GM21619 (cell line): ENCODE measurements at regions not wholly inside any gene's neighbourhood (a gene's known extent, or its start where the extent isn't known, plus 50 kb on each side); places are given as distances from the start of the nearest gene placed in this dataset.

Source experiments
- ATAC-seq: cut with Tn5 transposase; IDR thresholded peaks from one replicate; pipeline ENCODE4 v1.9.1; 2021; ENCODE audit not compliant: unreplicated experiment

- ATAC-seq = no peak
These were observed 51.1 kb upstream of the ZNF236 start for GRCh38 chr18:76771192-76771799.

GRCh38 chr18:76767954-76768353 lies 54.4 kb upstream of the ZNF236 start:
- ATAC-seq = no peak

GRCh38 chr18:76766429-76766828 lies 55.9 kb upstream of the ZNF236 start:
- no peak for ATAC-seq

GRCh38 chr18:76765649-76766048 lies 56.7 kb upstream of the ZNF236 start:
- ATAC-seq = no peak

- ATAC-seq = no peak
These were observed 58.0 kb upstream of the ZNF236 start for GRCh38 chr18:76764291-76764901.

- ATAC-seq = no peak
These were observed 63.3 kb upstream of the ZNF236 start for GRCh38 chr18:76759056-76759455.

GRCh38 chr18:76757925-76758324 lies 64.4 kb upstream of the ZNF236 start:
- ATAC-seq = no peak

- ATAC-seq = no peak
These were observed 65.0 kb upstream of the ZNF236 start for GRCh38 chr18:76757335-76757734.

- ATAC-seq = no peak
These were observed 65.7 kb upstream of the ZNF236 start for GRCh38 chr18:76756531-76757253.

GRCh38 chr18:76754351-76754750 lies 68.0 kb upstream of the ZNF236 start:
- no peak for ATAC-seq

GRCh38 chr18:76752400-76752799 lies 70.0 kb upstream of the ZNF236 start:
- no peak for ATAC-seq

- ATAC-seq = no peak
These were observed 71.2 kb upstream of the ZNF236 start for GRCh38 chr18:76750917-76751890.

GRCh38 chr18:76750269-76750668 lies 72.1 kb upstream of the ZNF236 start:
- no peak for ATAC-seq

- ATAC-seq = no peak
These were observed 74.7 kb upstream of the ZNF236 start for GRCh38 chr18:76747676-76748075.

GRCh38 chr18:76741346-76741745 lies 81.0 kb upstream of the ZNF236 start:
- no peak for ATAC-seq

GRCh38 chr18:76736309-76736708 lies 86.0 kb upstream of the ZNF236 start:
- ATAC-seq = no peak

- ATAC-seq = no peak
These were observed 91.5 kb upstream of the ZNF236 start for GRCh38 chr18:76730901-76731300.

GRCh38 chr18:76727589-76727988 lies 94.8 kb upstream of the ZNF236 start:
- ATAC-seq = no peak

GRCh38 chr18:76725445-76725844 lies 96.9 kb upstream of the ZNF236 start:
- ATAC-seq = no peak

- no peak for ATAC-seq
These were observed 99.9 kb upstream of the ZNF236 start for GRCh38 chr18:76722224-76723061.
